ENCODE measurements at regions not wholly inside any gene's neighbourhood (a gene's known extent, or its start where the extent isn't known, plus 50 kb on each side); places are given as distances from the start of the nearest gene placed in this dataset.

DNA sequence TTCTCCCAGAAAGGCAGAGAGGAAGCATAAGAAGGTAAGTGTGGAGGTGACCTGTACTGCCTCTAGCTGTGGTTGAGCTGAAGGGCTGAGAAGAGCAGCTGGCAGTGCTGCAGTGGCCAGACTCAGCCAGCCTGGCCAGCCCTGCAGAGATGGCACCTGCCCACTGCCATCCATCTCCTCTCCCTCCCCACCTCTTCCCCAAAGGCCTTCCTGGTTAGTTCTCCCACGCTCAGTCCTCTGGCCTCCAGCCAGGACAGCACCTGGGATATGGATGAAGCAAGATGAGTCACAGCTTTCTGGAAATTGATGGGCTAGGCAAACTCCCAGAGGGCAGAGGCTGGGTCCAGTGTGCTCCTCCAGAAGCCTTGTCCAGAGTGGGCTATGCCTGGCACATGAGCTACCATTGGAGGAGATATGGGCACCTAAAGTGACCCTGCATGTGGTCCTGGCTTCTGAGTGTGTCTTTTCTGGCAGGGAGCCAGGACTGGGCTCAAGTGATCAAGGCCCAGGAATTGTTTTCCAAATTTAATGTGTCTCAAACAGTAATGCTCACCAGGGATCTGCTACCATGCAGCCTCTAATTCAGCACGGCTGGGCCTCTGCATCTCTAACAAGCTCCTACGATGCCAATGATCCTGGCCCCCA is 81.0 kb upstream of the CACUL1 start:
- no peak for TF ChIP-seq CTCF (IDR thresholded peaks at IDR 0.05; ENCODE audit: low read depth, low read length)
- DNase-seq (ENCODE audit: low read depth, low spot score) = no peak
- no peak overlapping the region for H3K4me3 ChIP-seq (ENCODE audit: low read depth, low read length)
- in situ Hi-C loops (cut with HindIII; ENCODE audit: low sequenced_read_pairs) = no loop called here

GRCh38 chr10:118838364-118838763 is 83.6 kb upstream of the CACUL1 start:
- in situ Hi-C loops (cut with HindIII; ENCODE audit: low sequenced_read_pairs) = no loop called here
- H3K4me3 ChIP-seq (ENCODE audit: low read depth, low read length) = no peak overlapping the region
- no peak for TF ChIP-seq CTCF (IDR thresholded peaks at IDR 0.05; ENCODE audit: low read depth, low read length)
- no peak for DNase-seq (ENCODE audit: low read depth, low spot score)

- in situ Hi-C loops (cut with HindIII; ENCODE audit: low sequenced_read_pairs) = no loop called here
- no peak for DNase-seq (ENCODE audit: low read depth, low spot score)
- TF ChIP-seq CTCF (IDR thresholded peaks at IDR 0.05; ENCODE audit: low read depth, low read length) = no peak
Observed at GRCh38 chr10:118839348-118839747, 84.6 kb upstream of the CACUL1 start.

GRCh38 chr10:118840071-118840775 is 85.5 kb upstream of the CACUL1 start:
- no peak overlapping the region for H3K4me3 ChIP-seq (ENCODE audit: low read depth, low read length)
- DNase-seq (ENCODE audit: low read depth, low spot score) = no peak
- in situ Hi-C loops (cut with HindIII; ENCODE audit: low sequenced_read_pairs) = no loop called here
- no peak for TF ChIP-seq CTCF (IDR thresholded peaks at IDR 0.05; ENCODE audit: low read depth, low read length)

More at GRCh38 chr10:118839348-118839747, 84.6 kb upstream of the CACUL1 start:
- H3K4me3 ChIP-seq (ENCODE audit: low read depth, low read length) = no peak overlapping the region

DNA sequence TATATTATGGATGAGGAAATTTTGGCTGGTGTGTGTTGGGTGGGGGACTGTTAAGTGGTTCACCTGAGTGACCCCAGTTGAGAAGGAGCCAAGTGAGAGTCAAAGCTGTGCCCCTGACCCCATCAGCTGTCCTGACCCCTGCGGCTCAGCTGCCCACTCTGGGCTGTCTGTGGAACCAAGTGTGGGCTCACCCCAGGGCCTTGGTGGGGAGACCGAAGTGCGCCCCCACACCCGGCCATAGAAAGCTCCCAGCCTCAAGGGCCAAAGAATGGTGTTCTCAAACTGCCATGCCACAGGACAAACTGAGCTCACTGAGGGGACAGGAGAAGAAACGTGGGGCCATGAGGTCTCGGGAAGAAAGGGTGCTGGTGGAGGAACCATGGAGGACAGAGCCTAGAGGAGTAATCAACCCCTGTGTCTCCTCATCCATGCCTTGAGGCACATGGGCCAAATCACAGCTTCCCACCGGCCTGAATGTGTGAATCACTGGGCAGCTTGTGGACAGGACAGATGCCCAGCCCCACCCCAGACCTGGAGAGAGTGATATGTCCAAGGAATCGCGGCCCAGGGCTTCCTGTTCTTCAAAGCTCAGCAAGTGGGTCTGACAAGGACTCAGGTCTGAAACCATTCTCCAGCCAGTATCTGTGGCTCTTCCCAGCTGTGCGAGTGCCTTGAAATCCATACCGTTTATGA is 86.2 kb upstream of the CACUL1 start:
- no peak for TF ChIP-seq CTCF (IDR thresholded peaks at IDR 0.05; ENCODE audit: low read depth, low read length)
- no peak overlapping the region for H3K4me3 ChIP-seq (ENCODE audit: low read depth, low read length)
- DNase-seq (ENCODE audit: low read depth, low spot score) = no peak
- in situ Hi-C loops (cut with HindIII; ENCODE audit: low sequenced_read_pairs) = no loop called here

DNA sequence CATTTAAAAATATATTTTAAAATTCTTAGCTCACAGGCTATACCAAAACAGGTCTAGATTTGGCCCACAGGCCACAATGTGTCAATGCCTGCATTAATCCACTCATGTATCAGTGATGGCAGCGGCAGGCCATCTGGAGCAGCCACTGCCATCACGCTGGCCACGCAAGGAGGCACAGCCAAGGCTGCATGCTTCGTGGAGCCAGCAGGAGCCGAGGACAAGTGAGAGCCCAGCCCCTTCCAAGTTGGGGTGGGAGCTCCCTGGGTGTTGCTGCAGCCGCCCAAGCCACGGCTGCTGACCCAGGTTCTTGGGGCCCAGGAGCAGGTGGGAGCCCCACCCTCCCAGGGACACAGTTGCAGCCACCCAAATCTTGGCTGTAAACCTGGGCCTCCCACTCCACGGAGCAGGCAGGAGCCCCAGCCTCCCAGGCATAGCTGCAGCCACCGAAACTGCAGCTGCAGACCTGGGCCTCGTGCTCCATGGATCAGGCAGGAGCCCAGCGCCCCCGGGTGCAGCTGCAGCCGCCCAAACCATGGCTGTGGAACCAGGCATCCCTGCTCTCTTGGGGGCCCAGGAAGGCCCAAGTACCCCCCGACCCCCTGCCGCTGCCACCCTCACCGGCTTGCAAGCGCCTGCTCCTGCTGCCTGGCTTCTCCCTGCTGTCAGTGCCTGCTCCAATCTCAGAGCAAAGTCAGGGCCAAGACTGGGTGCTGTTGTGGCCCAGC is 87.3 kb upstream of the CACUL1 start:
- in situ Hi-C loops (cut with HindIII; ENCODE audit: low sequenced_read_pairs) = no loop called here
- TF ChIP-seq CTCF (IDR thresholded peaks at IDR 0.05; ENCODE audit: low read depth, low read length) = no peak
- no peak overlapping the region for H3K4me3 ChIP-seq (ENCODE audit: low read depth, low read length)
- no peak for DNase-seq (ENCODE audit: low read depth, low spot score)

All from astrocyte of the spinal cord (primary cell).